ENCODE measurements at regions not wholly inside any gene's neighbourhood (a gene's known extent, or its start where the extent isn't known, plus 50 kb on each side); places are given as distances from the start of the nearest gene placed in this dataset.

GRCh38 chr3:170776887-170777563 is 93.0 kb downstream of the RPL22L1 start:
- no peaks in the 10 kb centered on the region for H3K36me3 Mint-ChIP-seq (ENCODE audit: low read depth)

GRCh38 chr3:170773682-170774425 is 96.1 kb downstream of the RPL22L1 start:
- no peak overlapping the region for H3K4me3 Mint-ChIP-seq
- ATAC-seq (ENCODE audit: low read depth): no peak
- no peaks in the 10 kb centered on the region for H3K36me3 Mint-ChIP-seq (ENCODE audit: low read depth)
- no peak overlapping the region for H3K27ac Mint-ChIP-seq
- intact Hi-C loops (cut with micrococcal nuclease): no loop called here
- ChIA-PET POLR2A (no interaction called here), CTCF (no interaction called here)
- no peaks in the 10 kb centered on the region for H3K9me3 Mint-ChIP-seq
- H3K4me1 Mint-ChIP-seq: no peaks in the 10 kb centered on the region
- H3K27me3 Mint-ChIP-seq: peaks cover 15% of the 10 kb centered on the region
- no peak for TF ChIP-seq CTCF (IDR thresholded peaks at IDR 0.05)
- DNase-seq: no peak

More at GRCh38 chr3:170776887-170777563, 93.0 kb downstream of the RPL22L1 start:
- Mint-ChIP-seq H3K9me3 (no peaks in the 10 kb centered on the region), H3K27me3 (peaks cover 26% of the 10 kb centered on the region), H3K4me3 (no peak overlapping the region), H3K27ac (no peak overlapping the region), H3K4me1 (no peaks in the 10 kb centered on the region)
- ATAC-seq (ENCODE audit: low read depth) (no peak), DNase-seq (no peak)
- intact Hi-C loops (cut with micrococcal nuclease): no loop called here
- no peak for TF ChIP-seq CTCF (IDR thresholded peaks at IDR 0.05)
- ChIA-PET CTCF (no interaction called here), POLR2A (no interaction called here)

- no peak overlapping the region for H3K27ac Mint-ChIP-seq
- H3K4me1 Mint-ChIP-seq: no peaks in the 10 kb centered on the region
- POLR2A ChIA-PET: no interaction called here
- no peaks in the 10 kb centered on the region for H3K9me3 Mint-ChIP-seq
- CTCF ChIA-PET: no interaction called here
- no peak for ATAC-seq (ENCODE audit: low read depth)
- peaks cover 5% of the 10 kb centered on the region for H3K27me3 Mint-ChIP-seq
- H3K4me3 Mint-ChIP-seq: no peak overlapping the region
- no peak for DNase-seq
- H3K36me3 Mint-ChIP-seq (ENCODE audit: low read depth): no peaks in the 10 kb centered on the region
- intact Hi-C loops (cut with micrococcal nuclease): no loop called here
- no peak for TF ChIP-seq CTCF (IDR thresholded peaks at IDR 0.05)
Measured at GRCh38 chr3:170772175-170772574, 97.8 kb downstream of the RPL22L1 start.

- DNase-seq: no peak
- Mint-ChIP-seq H3K9me3 (no peaks in the 10 kb centered on the region), H3K4me3 (no peak overlapping the region), H3K36me3 (ENCODE audit: low read depth) (no peaks in the 10 kb centered on the region), H3K27ac (no peak overlapping the region), H3K27me3 (peaks cover 10% of the 10 kb centered on the region), H3K4me1 (no peaks in the 10 kb centered on the region)
- ATAC-seq (ENCODE audit: low read depth): no peak
- CTCF ChIA-PET: no interaction called here
- POLR2A ChIA-PET: no interaction called here
- TF ChIP-seq CTCF (IDR thresholded peaks at IDR 0.05): no peak
- intact Hi-C loops (cut with micrococcal nuclease): no loop called here
Measured at GRCh38 chr3:170768334-170768801, 101.6 kb downstream of the RPL22L1 start.

GRCh38 chr3:170767576-170767941 is 102.4 kb downstream of the RPL22L1 start:
- POLR2A ChIA-PET: no interaction called here
- peaks cover 10% of the 10 kb centered on the region for H3K27me3 Mint-ChIP-seq
- intact Hi-C loops (cut with micrococcal nuclease): no loop called here
- H3K9me3 Mint-ChIP-seq: no peaks in the 10 kb centered on the region
- TF ChIP-seq CTCF (IDR thresholded peaks at IDR 0.05): no peak
- DNase-seq (no peak), ATAC-seq (ENCODE audit: low read depth) (no peak)
- no peaks in the 10 kb centered on the region for H3K4me1 Mint-ChIP-seq
- no peak overlapping the region for H3K4me3 Mint-ChIP-seq
- CTCF ChIA-PET: no interaction called here
- H3K27ac Mint-ChIP-seq: no peak overlapping the region
- no peaks in the 10 kb centered on the region for H3K36me3 Mint-ChIP-seq (ENCODE audit: low read depth)
